ENCODE measurements at regions not wholly inside any gene's neighbourhood (a gene's known extent, or its start where the extent isn't known, plus 50 kb on each side); places are given as distances from the start of the nearest gene placed in this dataset.

GRCh38 chr12:66066137-66066928 lies 64.2 kb downstream of the LLPH start:
- DNase-seq = no peak

GRCh38 chr12:66065641-66066136 lies 64.9 kb downstream of the LLPH start:
- no peak for DNase-seq

- no peak for DNase-seq
These were observed 65.4 kb downstream of the LLPH start for GRCh38 chr12:66065150-66065549.

- DNase-seq = no peak
These were observed 66.6 kb downstream of the LLPH start for GRCh38 chr12:66063916-66064315.

DNA sequence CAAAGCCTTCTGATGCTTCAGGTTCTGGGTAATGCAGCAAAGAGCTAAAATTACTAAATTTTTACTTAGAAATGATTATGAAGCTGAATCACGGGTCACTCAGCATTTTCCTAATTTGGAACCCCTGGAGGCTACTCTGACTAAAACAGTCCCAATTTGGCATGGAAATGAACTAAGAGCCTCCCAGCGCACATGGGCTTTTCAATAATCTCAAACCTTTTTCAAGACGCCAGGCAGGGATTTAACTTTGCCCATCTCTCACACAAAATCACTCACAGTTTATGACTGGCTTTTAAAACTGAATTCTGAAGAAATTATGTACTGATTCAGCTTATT lies 68.3 kb downstream of the LLPH start:
- DNase-seq = no peak

GRCh38 chr12:66061557-66062289 lies 68.8 kb downstream of the LLPH start:
- DNase-seq = peak; percentile 10 to 35

- no peak for DNase-seq
These were observed 69.5 kb downstream of the LLPH start for GRCh38 chr12:66061076-66061475.

GRCh38 chr12:66060163-66060907 lies 70.2 kb downstream of the LLPH start:
- no peak for DNase-seq

DNA sequence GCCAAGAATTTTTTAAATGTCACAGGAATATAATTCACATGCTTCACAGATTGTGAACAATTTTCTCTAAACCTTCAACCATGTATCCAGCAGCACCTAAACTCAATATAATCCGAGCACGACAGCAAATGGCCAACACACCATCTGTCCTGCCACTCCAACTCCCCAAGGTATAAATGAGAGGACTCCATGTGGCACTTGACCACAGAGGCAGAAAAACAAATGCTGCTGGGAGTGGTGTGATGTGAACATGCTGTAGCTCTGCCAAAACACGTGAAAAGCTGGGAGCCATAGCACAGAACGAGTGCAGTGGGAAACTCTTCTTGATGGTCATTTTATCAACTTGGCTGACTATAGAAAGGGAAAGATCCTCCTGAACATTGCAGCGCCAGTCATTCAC lies 70.9 kb downstream of the LLPH start:
- DNase-seq = no peak

- no peak for DNase-seq
These were observed 72.0 kb downstream of the LLPH start for GRCh38 chr12:66058554-66058953.

GRCh38 chr12:66055837-66056319 lies 74.7 kb downstream of the LLPH start:
- peak; percentile 56 to 68 for DNase-seq

- no peak for DNase-seq
These were observed 77.4 kb downstream of the LLPH start for GRCh38 chr12:66052988-66053615.

DNA sequence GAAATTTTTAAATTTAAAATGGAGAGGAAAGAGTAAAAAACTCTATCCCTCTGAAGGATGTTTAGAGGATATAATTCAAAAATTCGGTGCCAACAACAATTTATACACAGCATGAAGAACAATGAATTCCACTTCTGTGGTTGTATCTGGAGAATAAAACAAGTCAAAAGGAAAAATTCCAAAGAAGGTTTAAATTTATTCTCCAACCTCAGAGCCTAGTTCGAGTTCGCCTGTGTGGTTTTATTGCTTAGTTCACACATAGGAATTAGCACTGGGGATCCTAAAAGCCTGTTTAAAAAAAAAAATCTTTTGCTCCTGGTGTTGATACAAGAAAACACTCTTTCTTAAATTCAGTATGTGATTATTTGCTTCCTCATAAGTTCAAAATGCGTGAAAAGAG lies 79.2 kb downstream of the LLPH start:
- DNase-seq = no peak

GRCh38 chr12:66050610-66051009 lies 79.9 kb downstream of the LLPH start:
- no peak for DNase-seq

GRCh38 chr12:66050283-66050576 lies 80.3 kb downstream of the LLPH start:
- DNase-seq = no peak

DNA sequence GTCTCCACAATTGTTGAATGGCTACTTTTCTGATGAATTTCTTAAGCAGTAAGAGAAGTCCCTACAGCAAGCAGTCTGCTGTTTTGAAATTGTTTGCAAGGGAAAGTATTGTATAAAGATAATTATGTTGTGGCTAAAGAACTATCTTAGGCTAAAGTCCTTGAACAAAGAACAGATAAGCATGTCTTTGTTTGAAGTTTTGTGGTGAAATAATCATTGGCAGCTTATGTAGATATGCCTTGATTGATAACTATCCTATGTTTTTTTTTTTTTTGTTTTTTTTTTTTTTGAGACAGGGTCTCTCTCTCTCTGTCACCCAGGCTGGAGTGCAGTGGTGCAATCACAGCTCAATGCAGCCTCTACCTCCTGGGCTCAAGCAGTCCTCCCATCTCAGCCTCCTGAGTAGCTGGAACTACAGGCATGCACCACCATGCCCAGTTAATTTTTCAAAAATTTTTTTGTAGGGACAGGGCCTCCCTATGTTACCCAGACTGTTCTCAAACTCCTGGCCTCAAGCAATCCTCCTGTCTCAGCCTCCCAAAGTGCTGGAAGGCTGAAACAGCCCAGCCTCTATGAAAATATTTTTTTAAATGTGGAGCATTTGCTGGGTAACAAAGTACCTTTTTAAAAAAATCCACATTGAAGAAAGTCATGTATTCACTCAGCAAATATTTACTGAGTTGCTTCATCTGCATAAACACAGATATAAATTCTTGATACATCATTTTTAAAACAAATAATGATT lies 80.8 kb downstream of the LLPH start:
- DNase-seq = no peak

DNA sequence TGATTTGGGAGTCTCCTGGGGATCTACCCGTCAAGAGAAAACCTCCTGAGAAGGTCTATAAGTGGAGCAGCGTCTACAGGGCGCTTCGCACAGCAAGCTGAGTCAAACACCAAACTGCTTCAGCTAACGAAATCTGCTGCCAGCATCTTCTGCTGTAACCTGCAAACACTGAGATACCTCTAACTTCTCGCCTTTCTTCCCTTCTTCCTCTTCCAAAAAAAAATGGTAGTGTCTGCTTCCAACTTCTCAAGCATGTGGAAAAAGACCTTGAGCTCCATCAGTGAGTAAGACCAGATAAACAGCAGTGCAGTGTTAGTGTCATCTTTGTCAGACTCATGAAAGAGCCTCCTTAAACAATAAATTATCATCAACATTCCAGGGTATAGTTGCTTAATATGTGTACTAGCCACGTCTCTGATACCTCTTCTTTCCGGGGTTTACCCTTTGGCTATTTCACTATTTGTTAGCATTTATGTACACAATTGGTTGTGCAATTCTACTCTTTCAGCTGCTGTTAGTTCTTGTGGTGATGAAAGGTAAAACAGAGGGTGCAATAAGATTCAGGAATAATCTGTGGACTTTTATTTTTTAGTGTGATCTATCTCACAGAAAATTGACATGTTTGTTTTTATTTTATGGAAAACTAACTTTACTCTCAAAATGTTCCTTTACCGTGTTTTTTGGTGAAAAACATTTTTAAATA lies 81.6 kb downstream of the LLPH start:
- DNase-seq = no peak

- DNase-seq = no peak
These were observed 82.2 kb downstream of the LLPH start for GRCh38 chr12:66048218-66048834.

GRCh38 chr12:66047411-66048021 lies 83.0 kb downstream of the LLPH start:
- peak; percentile 62 to 86 for DNase-seq

- DNase-seq = no peak
These were observed 85.0 kb downstream of the LLPH start for GRCh38 chr12:66045506-66045905.

DNA sequence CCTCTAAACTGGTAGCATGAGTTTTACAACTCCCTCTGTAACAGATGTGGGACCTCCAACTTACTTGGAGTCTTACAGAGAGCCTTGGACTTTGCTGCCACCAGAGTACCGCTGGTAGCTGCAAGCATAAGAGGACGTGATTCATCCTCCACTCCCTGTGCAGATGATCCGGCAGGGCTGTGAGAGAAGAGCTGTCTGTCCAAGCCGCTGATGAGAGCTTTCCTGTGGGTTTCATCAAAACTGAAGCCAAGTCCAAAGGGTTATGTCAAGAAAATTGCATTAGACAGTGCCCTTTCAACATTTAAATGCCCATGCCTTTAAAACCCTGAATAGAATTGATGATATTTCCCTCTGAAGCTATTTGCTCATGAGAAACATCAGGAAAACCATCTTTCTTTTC lies 85.8 kb downstream of the LLPH start:
- no peak for DNase-seq
